GM23248 (cell line): ENCODE measurements at regions not wholly inside any gene's neighbourhood (a gene's known extent, or its start where the extent isn't known, plus 50 kb on each side); places are given as distances from the start of the nearest gene placed in this dataset.
"Not testable (repeated sequence)": the region's sequence is repeated elsewhere in the genome, so short reads cannot be mapped to it uniquely, and the experiment has no call there.

Experiments used
- DNase-seq: peaks from one replicate; pipeline ENCODE4 v3.0.0-alpha.2; 2015
- H2AFZ ChIP-seq: fragments of 200-600 bp; sonication (generic); 2 replicates; pipeline ENCODE4 v1.6.1; 2016; ENCODE audit warnings: antibody characterized with exemption
- H3F3A ChIP-seq: fragments of 200-600 bp; sonication (generic); 2 replicates; pipeline ENCODE4 v1.6.1; 2016; ENCODE audit warnings: mild to moderate bottlenecking, antibody characterized with exemption, mixed run types; ENCODE audit not compliant: insufficient read depth
- H3K27ac ChIP-seq: fragments of 200-600 bp; sonication (generic); 2 replicates; pipeline ENCODE4 v1.5.1; 2016; ENCODE audit warnings: mild to moderate bottlenecking
- H3K27me3 ChIP-seq: fragments of 200-600 bp; sonication (generic); replicated peaks from 2 replicates; pipeline ENCODE4 v1.6.1; 2016; ENCODE audit warnings: mild to moderate bottlenecking; ENCODE audit not compliant: insufficient read depth
- H3K36me3 ChIP-seq: fragments of 200-600 bp; sonication (generic); 2 replicates; pipeline ENCODE4 v1.6.1; 2016; ENCODE audit warnings: low read depth, mild to moderate bottlenecking
- H3K4me1 ChIP-seq: fragments of 200-600 bp; sonication (generic); 2 replicates; pipeline ENCODE4 v1.6.1; 2016; ENCODE audit warnings: mild to moderate bottlenecking; ENCODE audit not compliant: insufficient read depth
- H3K4me2 ChIP-seq: fragments of 200-600 bp; sonication (generic); one replicate; pipeline ENCODE4 v1.6.1; 2016; ENCODE audit warnings: mild to moderate bottlenecking; ENCODE audit not compliant: unreplicated experiment
- H3K4me3 ChIP-seq: fragments of 200-600 bp; sonication (generic); 2 replicates; pipeline ENCODE4 v1.5.1; 2016; ENCODE audit warnings: mild to moderate bottlenecking
- H3K79me2 ChIP-seq: fragments of 200-600 bp; sonication (generic); 2 replicates; pipeline ENCODE4 v1.6.1; 2016; ENCODE audit warnings: mild to moderate bottlenecking; ENCODE audit not compliant: insufficient read depth
- H3K9ac ChIP-seq: fragments of 200-600 bp; sonication (generic); 2 replicates; pipeline ENCODE4 v1.6.1; 2016; ENCODE audit warnings: mild to moderate bottlenecking
- H3K9me2 ChIP-seq: fragments of 200-600 bp; sonication (generic); 2 replicates; pipeline ENCODE4 v1.6.1; 2016; ENCODE audit warnings: mixed run types, mild to moderate bottlenecking, moderate library complexity; ENCODE audit not compliant: insufficient read depth
- H3K9me3 ChIP-seq: fragments of 200-600 bp; sonication (generic); one replicate; pipeline ENCODE4 v1.6.1; 2017; ENCODE audit warnings: low read depth
- H4K20me1 ChIP-seq: fragments of 200-600 bp; sonication (generic); 2 replicates; pipeline ENCODE4 v1.6.0; 2016; ENCODE audit not compliant: insufficient read depth
- EZH2 ChIP-seq: fragments of 200-600 bp; sonication (generic); IDR thresholded peaks from 2 replicates; pipeline ENCODE4 v1.6.1; 2018; ENCODE audit warnings: antibody characterized with exemption, mild to moderate bottlenecking; ENCODE audit not compliant: insufficient read depth, poor library complexity, severe bottlenecking
- EZH2phosphoT487 ChIP-seq: fragments of 200-600 bp; sonication (generic); IDR thresholded peaks from 2 replicates; pipeline ENCODE4 v1.6.1; 2018; ENCODE audit warnings: antibody characterized with exemption, moderate library complexity, mild to moderate bottlenecking, low read depth; ENCODE audit not compliant: insufficient read depth
- WGBS, 2 experiments: methylation state at CpG; one replicate each; pipeline ENCODE4 v1.1.6; 2015 to 2017; ENCODE audit warnings: low lambda C conversion rate in 2 of 2, low coverage in 1 of 2; ENCODE audit errors: missing lambda C conversion rate in 2 of 2; 5-methylcytosine and 5-hydroxymethylcytosine counted together
- in situ Hi-C: fragments of 300-500 bp; cut with MboI; formaldehyde crosslinking; loops from 2 replicates; pipeline ENCODE4 v1.15.0; 2020

DNA sequence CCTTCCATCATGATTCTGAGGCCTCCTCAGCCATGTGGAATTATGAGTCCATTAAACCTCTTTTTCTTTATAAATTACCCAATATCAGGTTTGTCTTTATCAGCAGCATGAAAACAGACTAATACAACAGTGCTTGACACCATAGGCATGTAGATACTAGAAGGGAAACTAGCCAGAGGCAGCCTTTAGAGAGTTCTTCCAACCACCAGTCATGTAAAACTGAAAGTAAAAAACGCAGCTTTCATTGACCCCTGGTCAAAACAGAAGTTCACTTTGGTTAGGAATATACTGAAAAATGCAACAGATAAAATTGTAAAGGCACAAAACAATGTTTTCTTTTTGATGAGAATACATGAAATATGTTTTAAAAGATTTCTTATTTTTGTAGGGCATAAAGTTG lies 122.8 kb upstream of the L3MBTL4 start:
- 0 to 2% methylated on average over 1 of the region's 1 CpG for WGBS, 2 experiments
- DNase-seq, result no peak
- no peak for TF ChIP-seq EZH2
- TF ChIP-seq EZH2phosphoT487, result no peak
- no peaks in the 10 kb centered on the region for H3K4me1 ChIP-seq
- H4K20me1 ChIP-seq, result no peaks in the 10 kb centered on the region
- H3K79me2 ChIP-seq, result no peaks in the 10 kb centered on the region
- H3F3A ChIP-seq, result no peaks in the 10 kb centered on the region
- no peaks in the 10 kb centered on the region for H3K9me3 ChIP-seq
- H3K27me3 ChIP-seq, result no peaks in the 10 kb centered on the region
- H3K4me2 ChIP-seq, result no peak overlapping the region
- no peak overlapping the region for H3K9ac ChIP-seq
- no peaks in the 10 kb centered on the region for H3K36me3 ChIP-seq
- no peaks in the 10 kb centered on the region for H3K9me2 ChIP-seq
- in situ Hi-C loops, result loop anchor here (10.0 kb wide), 1 partner anchor 347 kb away; no protein-coding TSS in a partner anchor
- H2AFZ ChIP-seq, result no peak overlapping the region
- no peak overlapping the region for H3K4me3 ChIP-seq
- no peak overlapping the region for H3K27ac ChIP-seq

DNA sequence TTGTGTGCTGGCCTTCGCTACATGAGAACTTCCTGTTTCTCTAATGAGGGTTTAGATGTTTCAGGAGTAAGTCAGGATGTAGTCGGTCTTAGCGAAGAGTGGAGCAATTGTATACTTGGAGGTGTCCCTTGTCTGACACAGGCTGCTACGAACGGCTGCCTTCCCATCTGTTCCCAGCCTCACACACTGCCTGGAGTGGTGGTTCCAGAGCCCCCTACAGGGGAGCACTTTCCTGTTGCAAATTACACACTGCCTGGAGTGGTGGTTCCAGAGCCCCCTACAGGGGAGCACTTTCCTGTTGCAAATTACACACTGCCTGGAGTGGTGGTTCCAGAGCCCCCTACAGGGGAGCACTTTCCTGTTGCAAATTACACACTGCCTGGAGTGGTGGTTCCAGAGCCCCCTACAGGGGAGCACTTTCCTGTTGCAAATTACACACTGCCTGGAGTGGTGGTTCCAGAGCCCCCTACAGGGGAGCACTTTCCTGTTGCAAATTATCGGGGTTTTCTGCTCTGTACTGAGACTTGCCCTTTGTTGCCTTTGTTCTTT lies 126.5 kb upstream of the L3MBTL4 start:
- H3K27me3 ChIP-seq, H3K27ac ChIP-seq, H3K4me1 ChIP-seq, H3F3A ChIP-seq, H3K9me3 ChIP-seq, DNase-seq, H3K36me3 ChIP-seq, H3K79me2 ChIP-seq, H3K9me2 ChIP-seq, H2AFZ ChIP-seq, H4K20me1 ChIP-seq, H3K4me2 ChIP-seq, H3K9ac ChIP-seq, H3K4me3 ChIP-seq, in situ Hi-C loops: not testable (repeated sequence)
- 66 to 67% methylated on average over 6 of the region's 6 CpGs for WGBS, 2 experiments

DNA sequence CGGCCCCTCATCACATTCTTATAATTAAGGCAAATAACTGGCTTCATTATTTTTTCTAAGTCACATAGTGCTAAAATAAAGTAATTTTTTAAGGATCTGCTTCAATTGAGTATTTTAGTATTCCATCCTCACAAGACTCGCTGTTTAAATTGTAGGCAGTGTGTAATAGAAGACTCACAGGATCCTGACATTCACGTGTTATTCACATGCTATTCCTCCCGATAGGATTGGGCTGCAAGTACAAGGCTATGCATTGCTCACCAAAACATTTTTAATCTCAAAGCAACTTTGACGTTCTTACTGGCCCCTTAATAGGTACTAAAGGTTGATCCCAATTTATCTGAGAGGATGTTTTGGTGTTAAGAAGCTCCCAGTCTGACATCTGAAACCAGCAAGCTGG lies 127.6 kb upstream of the L3MBTL4 start:
- H3K79me2 ChIP-seq, result no peaks in the 10 kb centered on the region
- H2AFZ ChIP-seq, result no peak overlapping the region
- no peaks in the 10 kb centered on the region for H4K20me1 ChIP-seq
- H3K4me3 ChIP-seq, result no peak overlapping the region
- H3K36me3 ChIP-seq, result no peaks in the 10 kb centered on the region
- no peak overlapping the region for H3K9ac ChIP-seq
- H3K27ac ChIP-seq, result no peak overlapping the region
- H3K9me3 ChIP-seq, result no peaks in the 10 kb centered on the region
- H3K4me2 ChIP-seq, result no peak overlapping the region
- peaks cover 7% of the 10 kb centered on the region; the same call in 1 of the 2 replicates for H3K27me3 ChIP-seq
- H3K4me1 ChIP-seq, result no peaks in the 10 kb centered on the region
- no peaks in the 10 kb centered on the region for H3K9me2 ChIP-seq
- in situ Hi-C loops, result no loop called here
- no peak for DNase-seq
- H3F3A ChIP-seq, result no peaks in the 10 kb centered on the region
- 62% methylated on average over 5 of the region's 5 CpGs for WGBS, 2 experiments
- no peak for TF ChIP-seq EZH2phosphoT487

DNA sequence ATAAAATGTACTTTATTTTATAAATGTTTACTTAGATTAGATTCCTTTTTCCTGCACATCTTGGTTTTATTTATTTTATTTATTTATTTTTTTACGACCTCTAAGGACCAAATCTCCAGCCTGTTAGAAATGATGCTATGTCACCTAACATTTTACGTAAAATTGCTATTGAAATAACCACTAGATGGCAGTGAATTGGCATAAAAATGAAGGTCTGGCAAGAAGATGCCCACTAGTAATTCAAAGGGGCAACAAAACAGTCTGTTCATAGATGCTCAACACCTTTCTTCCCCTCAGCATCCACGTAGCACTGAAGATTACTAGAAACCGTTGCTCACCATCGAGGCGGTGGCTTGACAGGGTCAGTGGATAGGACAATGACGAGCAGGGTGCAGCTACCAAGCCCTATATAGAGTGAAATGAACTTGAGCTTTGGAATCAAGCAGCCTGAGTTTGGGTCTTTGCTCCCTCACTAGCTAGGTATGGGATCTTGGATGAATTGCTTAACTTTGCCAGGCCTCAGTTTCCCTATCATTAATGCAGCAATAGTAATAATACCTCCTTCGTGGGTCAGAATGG lies 128.7 kb upstream of the L3MBTL4 start:
- Histone ChIP-seq H3K27ac (no peak overlapping the region), H3K9me2 (no peaks in the 10 kb centered on the region), H3K36me3 (no peaks in the 10 kb centered on the region), H3K9me3 (no peaks in the 10 kb centered on the region), H3F3A (no peaks in the 10 kb centered on the region), H4K20me1 (no peaks in the 10 kb centered on the region), H3K79me2 (no peaks in the 10 kb centered on the region), H3K4me1 (no peaks in the 10 kb centered on the region), H3K4me3 (no peak overlapping the region), H2AFZ (no peak overlapping the region), H3K27me3 (peaks cover 7% of the 10 kb centered on the region; the same call in 1 of the 2 replicates), H3K4me2 (no peak overlapping the region), H3K9ac (no peak overlapping the region)
- 36 to 39% methylated on average over 8 of the region's 8 CpGs for WGBS, 2 experiments
- DNase-seq, result peak; percentile 55
- in situ Hi-C loops, result no loop called here
- TF ChIP-seq EZH2 (no peak), EZH2phosphoT487 (no peak)

DNA sequence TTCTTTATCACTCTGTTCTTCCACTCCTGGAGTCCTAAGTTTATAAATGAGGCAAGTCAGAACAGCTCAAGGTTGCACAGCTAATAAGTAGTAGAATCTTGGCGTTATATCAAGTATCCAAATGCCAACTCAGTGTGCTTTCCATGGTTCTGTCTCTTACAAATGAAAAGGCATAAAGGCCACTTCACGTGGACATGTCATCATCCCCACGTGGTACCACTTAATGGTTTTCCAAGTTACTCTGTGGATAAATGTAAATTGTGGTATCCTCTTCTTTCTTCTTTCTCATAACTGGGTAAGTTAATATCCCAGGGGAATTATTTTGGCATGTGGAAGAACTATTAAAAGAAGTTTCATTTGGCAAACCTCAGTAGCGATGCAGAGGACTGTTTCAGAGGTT lies 131.5 kb upstream of the L3MBTL4 start:
- Histone ChIP-seq H3K4me1 (no peaks in the 10 kb centered on the region), H3K36me3 (no peaks in the 10 kb centered on the region), H3K79me2 (no peaks in the 10 kb centered on the region), H4K20me1 (no peaks in the 10 kb centered on the region), H3K4me3 (no peak overlapping the region), H2AFZ (no peak overlapping the region), H3K4me2 (no peak overlapping the region), H3K9ac (no peak overlapping the region), H3K9me2 (no peaks in the 10 kb centered on the region), H3K9me3 (no peaks in the 10 kb centered on the region), H3F3A (no peaks in the 10 kb centered on the region), H3K27ac (no peak overlapping the region), H3K27me3 (peaks cover 7% of the 10 kb centered on the region; the same call in 1 of the 2 replicates)
- no peak for DNase-seq
- in situ Hi-C loops, result no loop called here
- TF ChIP-seq EZH2 (no peak), EZH2phosphoT487 (no peak)
- 62 to 63% methylated on average over 4 of the region's 4 CpGs for WGBS, 2 experiments
